Activated CD8-positive, alpha-beta T cell treated with anti-CD3 and anti-CD28 coated beads, Interleukin-2, amount 10 ng/mL, durations not matched to agents 7 days and 5 days (primary cell): ENCODE measurements at regions not wholly inside any gene's neighbourhood (a gene's known extent, or its start where the extent isn't known, plus 50 kb on each side); places are given as distances from the start of the nearest gene placed in this dataset.

ENCODE experiments used
- ATAC-seq: fragments of 150-1000 bp; cut with Tn5 transposase; one replicate; pipeline ENCODE4 v1.10.0; 2021; ENCODE audit warnings: moderate library complexity
- CTCF ChIA-PET: fragments of 350-600 bp; sonication (Branson Sonifier 250); formaldehyde crosslinking; loops from one replicate; lab custom pipeline; 2021; ENCODE audit warnings: antibody characterized with exemption; lab: Charles Lee
- POLR2A ChIA-PET: fragments of 350-600 bp; sonication (Branson Sonifier 250); formaldehyde crosslinking; loops from one replicate; lab custom pipeline; 2021; ENCODE audit warnings: antibody characterized with exemption; lab: Charles Lee
- DNase-seq: peaks from one replicate; pipeline ENCODE4 v3.0.0-alpha.2; 2020
- H3K27ac Mint-ChIP-seq: one replicate; pipeline ENCODE4 v1.8.0; 2021; ENCODE audit warnings: mild to moderate bottlenecking, mixed read lengths
- H3K27me3 Mint-ChIP-seq: one replicate; pipeline ENCODE4 v1.8.0; 2021; ENCODE audit warnings: low read depth, mixed read lengths
- H3K36me3 Mint-ChIP-seq: one replicate; pipeline ENCODE4 v1.8.0; 2021; ENCODE audit warnings: low read depth, mixed read lengths
- H3K4me1 Mint-ChIP-seq: one replicate; pipeline ENCODE4 v1.8.0; 2021; ENCODE audit warnings: low read depth, mixed read lengths
- H3K4me3 Mint-ChIP-seq: one replicate; pipeline ENCODE4 v1.8.0; 2021; ENCODE audit warnings: mild to moderate bottlenecking, mixed read lengths
- H3K9me3 Mint-ChIP-seq: one replicate; pipeline ENCODE4 v1.8.0; 2022; ENCODE audit warnings: mixed read lengths; ENCODE audit not compliant: insufficient read depth

DNA sequence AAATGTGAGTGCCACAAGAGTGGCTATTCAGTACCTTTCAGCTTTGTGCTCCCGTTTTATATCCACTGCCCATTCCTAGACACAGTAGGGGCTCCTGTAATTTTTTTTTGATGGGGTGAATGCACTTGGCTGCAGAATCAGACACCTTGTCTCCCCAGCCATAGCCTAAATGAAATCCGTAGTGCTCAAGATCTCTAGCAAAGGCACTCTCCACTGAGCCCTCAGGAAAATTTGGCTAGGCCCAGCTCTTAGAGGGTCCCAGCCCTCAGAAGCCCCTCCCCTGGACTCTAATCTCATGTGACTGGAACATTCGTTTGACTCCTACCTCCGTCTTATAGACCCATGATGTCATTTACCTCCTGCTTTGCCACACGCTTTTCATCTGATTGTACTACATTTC is 323.9 kb downstream of the SMAD2 start:
- ChIA-PET POLR2A (no interaction called here), CTCF (no interaction called here)
- no peaks in the 10 kb centered on the region for H3K9me3 Mint-ChIP-seq
- no peaks in the 10 kb centered on the region for H3K27me3 Mint-ChIP-seq
- no peaks in the 10 kb centered on the region for H3K36me3 Mint-ChIP-seq
- no peak for ATAC-seq
- H3K27ac Mint-ChIP-seq, result no peak overlapping the region
- H3K4me1 Mint-ChIP-seq, result no peaks in the 10 kb centered on the region
- H3K4me3 Mint-ChIP-seq, result no peak overlapping the region
- DNase-seq, result no peak

DNA sequence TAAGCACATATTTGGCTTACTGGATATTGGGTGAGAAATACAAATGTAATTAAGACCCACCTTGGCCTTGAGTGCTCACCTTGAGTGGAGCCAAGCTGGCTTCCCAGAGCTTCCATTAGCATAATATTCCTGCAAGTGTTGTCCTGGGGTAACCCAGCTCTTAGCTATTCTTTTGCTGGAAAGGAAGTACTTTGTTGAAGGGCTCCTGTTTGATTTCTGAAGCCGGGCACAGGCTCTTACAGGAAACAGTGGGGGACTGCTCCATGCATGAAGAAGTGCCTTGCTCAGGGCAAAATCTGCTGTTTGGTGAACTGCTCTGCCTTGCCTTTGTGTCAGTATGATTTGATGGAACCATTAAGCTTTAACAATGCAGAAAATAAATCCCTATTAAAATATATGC is 325.4 kb downstream of the SMAD2 start:
- H3K27me3 Mint-ChIP-seq, result no peaks in the 10 kb centered on the region
- ChIA-PET CTCF (interaction anchor here (1.3 kb wide), 1 partner anchor 144 kb away, joined by 4 read pairs; no protein-coding TSS in a partner anchor), POLR2A (no interaction called here)
- no peak overlapping the region for H3K27ac Mint-ChIP-seq
- DNase-seq, result no peak
- no peak for ATAC-seq
- no peaks in the 10 kb centered on the region for H3K36me3 Mint-ChIP-seq
- no peak overlapping the region for H3K4me3 Mint-ChIP-seq
- no peaks in the 10 kb centered on the region for H3K4me1 Mint-ChIP-seq
- H3K9me3 Mint-ChIP-seq, result no peaks in the 10 kb centered on the region

DNA sequence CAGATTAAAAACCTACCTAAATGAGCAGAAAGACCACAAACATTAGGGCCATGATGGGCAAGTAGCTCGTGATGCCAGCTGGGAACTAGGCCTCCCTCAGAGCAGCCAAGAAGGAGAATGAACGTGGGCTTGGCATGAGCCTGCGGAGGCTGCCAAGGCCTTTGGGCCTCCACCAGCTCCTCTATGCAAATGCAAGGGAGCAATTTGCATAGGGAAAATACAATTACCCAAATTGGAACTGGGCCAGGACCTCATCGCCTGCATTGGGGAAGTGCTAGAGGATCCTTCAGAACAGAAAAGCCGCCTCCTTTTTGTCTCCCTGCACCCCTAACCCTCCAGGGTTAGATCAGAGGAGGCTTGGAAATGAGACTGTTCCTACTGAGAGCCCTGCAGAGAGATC is 326.4 kb downstream of the SMAD2 start:
- Mint-ChIP-seq H3K27ac (no peak overlapping the region), H3K4me1 (no peaks in the 10 kb centered on the region), H3K4me3 (no peak overlapping the region), H3K27me3 (no peaks in the 10 kb centered on the region), H3K9me3 (no peaks in the 10 kb centered on the region), H3K36me3 (no peaks in the 10 kb centered on the region)
- DNase-seq, result no peak
- no peak for ATAC-seq
- ChIA-PET POLR2A (no interaction called here), CTCF (interaction anchor here (0.6 to 1.3 kb wide), 2 partner anchors 94 to 145 kb away, joined by 3 to 4 read pairs; no protein-coding TSS in a partner anchor)

DNA sequence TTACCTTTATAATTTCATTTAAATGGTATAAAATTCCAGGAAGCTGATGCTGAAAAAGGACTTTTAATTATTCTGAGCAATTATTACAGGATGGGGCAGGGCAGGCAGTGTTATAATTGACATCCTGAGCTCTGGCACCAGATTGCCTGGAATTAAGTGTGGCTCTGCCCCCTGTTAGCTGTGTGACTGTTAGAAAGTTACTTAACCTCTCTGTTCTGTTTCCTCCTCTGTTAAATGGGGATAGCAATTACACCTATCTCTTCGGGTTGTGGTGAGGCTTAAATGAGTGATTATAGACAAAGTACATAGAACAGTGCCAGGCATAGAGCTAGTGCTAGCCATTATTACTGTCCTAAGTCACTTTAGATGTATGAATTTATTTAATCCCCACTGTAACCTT is 327.3 kb downstream of the SMAD2 start:
- ATAC-seq (no peak), DNase-seq (no peak)
- no peaks in the 10 kb centered on the region for H3K4me1 Mint-ChIP-seq
- no peaks in the 10 kb centered on the region for H3K36me3 Mint-ChIP-seq
- H3K27me3 Mint-ChIP-seq, result no peaks in the 10 kb centered on the region
- ChIA-PET CTCF (no interaction called here), POLR2A (no interaction called here)
- no peak overlapping the region for H3K4me3 Mint-ChIP-seq
- no peaks in the 10 kb centered on the region for H3K9me3 Mint-ChIP-seq
- H3K27ac Mint-ChIP-seq, result no peak overlapping the region

DNA sequence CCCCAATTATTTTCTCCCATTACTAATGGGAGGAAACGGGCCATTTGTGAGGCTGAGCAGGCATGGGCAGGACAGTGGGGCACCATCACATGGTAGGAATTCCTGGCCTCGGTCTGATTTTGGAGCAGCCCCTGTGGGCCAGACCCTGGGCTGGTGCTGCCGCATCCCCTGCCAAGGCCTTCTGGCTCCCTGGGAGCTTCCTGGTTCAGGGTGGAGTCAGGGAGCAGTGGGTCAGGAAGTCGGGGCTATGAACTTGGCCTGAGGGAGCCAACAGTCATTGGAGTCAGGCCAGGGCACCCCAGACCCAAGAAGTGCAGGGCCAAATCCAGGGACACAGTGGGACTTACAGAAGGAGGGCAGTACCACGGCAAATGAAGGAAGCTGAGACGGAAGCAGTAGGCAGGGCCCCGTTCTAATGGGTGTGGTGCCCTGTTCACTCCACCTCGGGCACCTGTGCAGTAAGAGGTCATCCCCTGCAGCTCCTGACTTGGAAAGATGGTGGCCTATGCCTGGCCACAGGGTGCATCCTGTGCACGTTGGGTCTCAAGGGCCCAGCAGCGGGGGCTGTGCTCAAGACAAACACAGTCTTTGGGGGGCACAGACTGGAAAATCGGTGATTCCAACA is 328.1 kb downstream of the SMAD2 start:
- Mint-ChIP-seq H3K4me1 (no peaks in the 10 kb centered on the region), H3K27me3 (no peaks in the 10 kb centered on the region), H3K36me3 (no peaks in the 10 kb centered on the region), H3K4me3 (no peak overlapping the region), H3K9me3 (no peaks in the 10 kb centered on the region), H3K27ac (no peak overlapping the region)
- DNase-seq, result no peak
- no peak for ATAC-seq
- ChIA-PET CTCF (no interaction called here), POLR2A (no interaction called here)

DNA sequence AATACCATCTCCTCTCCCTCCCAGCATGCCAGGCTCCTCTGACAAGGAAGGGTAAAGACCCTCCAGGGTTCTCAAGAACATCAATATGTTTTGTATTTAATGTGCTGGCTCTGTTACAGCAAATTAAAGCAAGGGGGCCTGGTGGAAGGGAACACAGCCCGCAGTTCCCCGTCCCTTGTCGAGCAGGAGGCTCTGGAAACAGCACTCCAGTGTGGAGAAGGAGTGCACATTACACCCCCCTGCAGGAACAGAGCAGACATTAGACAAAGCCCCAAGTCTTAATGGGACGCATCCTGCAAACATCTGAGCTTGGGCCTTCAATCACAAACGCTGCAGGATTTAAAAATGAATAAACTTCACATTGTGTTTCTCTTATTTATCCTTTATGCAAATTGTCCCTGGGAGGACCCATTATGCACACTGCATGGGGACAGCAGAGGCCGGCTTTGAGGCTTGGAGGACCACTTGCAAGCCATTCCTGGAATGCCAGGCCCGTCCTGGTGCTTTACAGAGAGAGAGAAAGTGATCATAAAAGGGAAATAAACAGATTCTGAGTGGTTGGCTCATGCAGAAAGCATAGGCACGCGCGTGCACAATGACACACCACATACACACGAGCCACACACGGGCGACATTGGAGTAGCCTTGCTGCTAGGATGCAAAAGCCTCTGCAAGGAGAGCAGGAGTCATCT is 328.7 kb downstream of the SMAD2 start:
- DNase-seq, result no peak
- H3K4me1 Mint-ChIP-seq, result no peaks in the 10 kb centered on the region
- H3K9me3 Mint-ChIP-seq, result no peaks in the 10 kb centered on the region
- no peak overlapping the region for H3K27ac Mint-ChIP-seq
- CTCF ChIA-PET, result no interaction called here
- H3K4me3 Mint-ChIP-seq, result no peak overlapping the region
- ATAC-seq, result no peak
- H3K27me3 Mint-ChIP-seq, result no peaks in the 10 kb centered on the region
- H3K36me3 Mint-ChIP-seq, result no peaks in the 10 kb centered on the region
- POLR2A ChIA-PET, result no interaction called here

DNA sequence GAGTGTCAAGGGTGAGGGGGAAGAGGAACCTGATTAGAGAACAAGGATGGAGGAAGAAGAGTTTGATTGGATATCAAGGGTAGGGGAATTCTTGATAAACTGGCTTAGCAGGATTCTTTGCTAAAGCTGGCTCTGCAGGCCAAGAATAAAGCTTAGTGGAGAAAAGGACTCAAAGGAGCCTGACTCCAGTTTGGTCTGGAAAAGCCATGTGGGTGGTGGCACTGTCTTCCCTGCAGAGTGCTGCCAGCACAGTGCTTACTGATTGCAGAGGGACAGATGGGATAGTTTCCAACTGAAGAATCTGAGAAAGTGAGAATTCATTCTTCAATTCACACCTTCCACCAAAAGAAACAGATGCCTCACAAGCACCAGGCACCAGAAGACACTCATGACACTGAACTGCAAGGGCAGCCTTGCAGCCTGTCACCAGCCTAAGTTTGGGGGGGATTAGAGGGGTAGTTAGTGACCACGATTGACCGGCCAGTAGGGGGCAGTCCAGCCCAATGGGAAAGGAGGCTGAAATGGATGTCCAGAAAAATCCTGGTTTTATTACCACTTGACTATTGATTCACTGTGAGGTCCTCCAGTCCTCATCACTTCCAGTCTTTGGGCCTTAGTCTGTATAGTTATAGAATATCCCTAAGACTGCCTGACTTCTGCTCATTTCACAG is 334.5 kb downstream of the SMAD2 start:
- no peaks in the 10 kb centered on the region for H3K36me3 Mint-ChIP-seq
- ChIA-PET POLR2A (no interaction called here), CTCF (interaction anchor here (1.0 kb wide), 1 partner anchor 146 kb away, joined by 3 read pairs; no protein-coding TSS in a partner anchor)
- H3K4me1 Mint-ChIP-seq, result peaks cover 9% of the 10 kb centered on the region
- no peak for ATAC-seq
- peaks cover 17% of the 10 kb centered on the region for H3K27me3 Mint-ChIP-seq
- no peak overlapping the region for H3K27ac Mint-ChIP-seq
- H3K9me3 Mint-ChIP-seq, result no peaks in the 10 kb centered on the region
- no peak overlapping the region for H3K4me3 Mint-ChIP-seq
- peak; percentile 23 for DNase-seq

DNA sequence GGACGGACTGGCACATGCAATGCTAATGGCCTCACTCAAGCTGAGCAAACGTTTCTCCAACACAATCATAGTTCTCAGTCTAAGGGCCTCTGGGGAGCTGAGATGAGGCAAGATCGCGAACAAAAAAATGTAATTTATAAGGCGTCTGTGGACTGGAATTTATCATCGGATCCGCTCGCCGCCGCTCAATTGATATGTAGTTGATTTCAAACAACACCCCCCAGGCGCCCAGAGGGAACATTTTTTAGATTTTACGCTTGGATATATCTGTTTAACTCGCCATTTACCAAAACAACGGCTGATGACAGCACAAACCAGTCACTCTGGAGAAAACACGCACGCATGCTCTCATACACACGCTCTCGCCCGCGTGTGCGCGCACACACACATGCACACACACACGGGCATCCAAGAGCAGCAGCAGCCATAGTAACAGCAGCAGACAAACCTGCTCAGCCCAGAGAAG is 335.8 kb downstream of the SMAD2 start:
- DNase-seq (no peak), ATAC-seq (no peak)
- peaks cover 9% of the 10 kb centered on the region for H3K4me1 Mint-ChIP-seq
- H3K9me3 Mint-ChIP-seq, result no peaks in the 10 kb centered on the region
- H3K27ac Mint-ChIP-seq, result no peak overlapping the region
- H3K36me3 Mint-ChIP-seq, result no peaks in the 10 kb centered on the region
- no peak overlapping the region for H3K4me3 Mint-ChIP-seq
- POLR2A ChIA-PET, result no interaction called here
- CTCF ChIA-PET, result no interaction called here
- peaks cover 17% of the 10 kb centered on the region for H3K27me3 Mint-ChIP-seq

DNA sequence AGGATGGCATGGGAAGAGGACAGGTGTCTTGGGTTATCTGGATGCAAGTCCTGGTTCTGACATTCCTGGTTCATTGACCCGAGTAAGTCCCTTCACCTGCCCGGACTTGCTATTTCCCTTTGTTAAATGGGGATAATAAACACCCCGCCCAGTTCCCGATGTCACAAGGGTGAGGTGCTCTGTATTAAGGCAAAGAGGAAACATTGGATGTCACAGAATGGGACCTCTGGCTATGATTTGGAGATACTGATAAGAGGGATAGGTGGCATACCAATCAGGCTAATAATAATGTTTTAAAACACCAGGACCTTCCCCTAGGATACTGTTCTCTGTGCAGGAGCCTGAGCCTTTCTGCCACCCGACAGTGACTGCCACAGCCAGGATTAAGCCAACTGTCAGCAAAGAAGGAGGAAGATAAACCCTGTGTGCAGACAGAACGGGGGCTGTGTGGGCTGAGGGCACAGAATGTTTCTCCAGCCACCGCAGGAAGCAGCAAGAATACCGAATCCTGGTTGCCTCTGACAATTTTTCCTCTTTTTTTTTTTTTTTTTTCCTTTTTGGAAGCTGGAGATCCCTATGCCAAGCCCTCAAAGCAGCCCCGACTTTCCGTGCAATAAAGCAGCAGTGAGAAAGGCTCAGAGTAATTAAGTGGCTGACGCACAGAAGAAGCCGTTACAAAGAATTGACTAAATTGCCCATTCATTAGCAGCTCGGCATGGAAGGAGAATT is 336.6 kb downstream of the SMAD2 start:
- no peak overlapping the region for H3K27ac Mint-ChIP-seq
- DNase-seq (no peak), ATAC-seq (no peak)
- H3K36me3 Mint-ChIP-seq, result no peaks in the 10 kb centered on the region
- ChIA-PET CTCF (no interaction called here), POLR2A (no interaction called here)
- no peaks in the 10 kb centered on the region for H3K9me3 Mint-ChIP-seq
- peaks cover 9% of the 10 kb centered on the region for H3K4me1 Mint-ChIP-seq
- H3K4me3 Mint-ChIP-seq, result no peak overlapping the region
- H3K27me3 Mint-ChIP-seq, result peaks cover 17% of the 10 kb centered on the region

DNA sequence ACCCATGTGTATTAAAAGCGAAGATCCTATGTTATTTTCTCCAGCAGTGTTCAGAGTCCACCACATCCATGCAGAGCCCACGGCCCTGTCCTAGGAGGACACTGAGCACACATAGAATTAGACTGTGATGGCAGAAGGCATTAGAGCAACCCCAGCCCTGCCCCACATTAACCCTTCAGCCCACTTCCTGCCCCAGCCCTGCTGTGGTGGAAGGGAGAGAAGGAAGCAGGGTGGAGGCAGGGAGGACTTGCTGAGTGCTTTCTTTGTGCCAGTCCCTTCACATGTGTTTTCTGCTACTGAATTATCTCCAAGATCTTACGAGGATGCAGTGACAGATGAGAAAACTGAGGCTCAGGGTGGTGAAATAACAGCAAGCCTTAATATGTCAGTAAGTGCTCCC is 339.0 kb downstream of the SMAD2 start:
- H3K4me1 Mint-ChIP-seq, result peaks cover 9% of the 10 kb centered on the region
- ATAC-seq, result no peak
- H3K27me3 Mint-ChIP-seq, result peaks cover 17% of the 10 kb centered on the region
- ChIA-PET CTCF (no interaction called here), POLR2A (no interaction called here)
- peak; percentile 27 for DNase-seq
- H3K27ac Mint-ChIP-seq, result no peak overlapping the region
- no peaks in the 10 kb centered on the region for H3K36me3 Mint-ChIP-seq
- no peaks in the 10 kb centered on the region for H3K9me3 Mint-ChIP-seq
- H3K4me3 Mint-ChIP-seq, result no peak overlapping the region

DNA sequence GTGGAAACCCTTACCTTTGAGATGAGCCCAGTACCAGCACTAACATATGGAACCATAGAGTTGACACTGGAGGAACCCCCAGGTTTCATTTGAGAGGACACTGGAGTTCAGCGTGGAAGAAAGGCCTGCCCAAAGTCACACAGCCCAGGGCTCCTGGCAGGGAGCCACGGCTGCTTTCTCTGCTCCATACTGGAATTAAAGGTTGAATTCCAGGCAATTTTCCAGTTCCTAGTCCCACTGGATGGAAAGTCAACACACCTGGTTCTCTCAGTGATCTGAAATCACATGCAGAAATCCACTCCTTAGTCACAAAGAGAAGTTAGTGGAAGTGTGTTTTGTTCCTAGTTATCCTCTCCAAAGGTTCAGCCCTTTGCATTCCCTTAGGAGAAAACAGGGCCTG is 336.1 kb upstream of the SKOR2 start:
- H3K4me3 Mint-ChIP-seq, result no peak overlapping the region
- H3K4me1 Mint-ChIP-seq, result peaks cover 9% of the 10 kb centered on the region
- peaks cover 7% of the 10 kb centered on the region for H3K27me3 Mint-ChIP-seq
- H3K36me3 Mint-ChIP-seq, result no peaks in the 10 kb centered on the region
- ChIA-PET CTCF (no interaction called here), POLR2A (no interaction called here)
- ATAC-seq (no peak), DNase-seq (no peak)
- H3K27ac Mint-ChIP-seq, result no peak overlapping the region
- H3K9me3 Mint-ChIP-seq, result no peaks in the 10 kb centered on the region
